ENCODE measurements at regions not wholly inside any gene's neighbourhood (a gene's known extent, or its start where the extent isn't known, plus 50 kb on each side); places are given as distances from the start of the nearest gene placed in this dataset.

DNA sequence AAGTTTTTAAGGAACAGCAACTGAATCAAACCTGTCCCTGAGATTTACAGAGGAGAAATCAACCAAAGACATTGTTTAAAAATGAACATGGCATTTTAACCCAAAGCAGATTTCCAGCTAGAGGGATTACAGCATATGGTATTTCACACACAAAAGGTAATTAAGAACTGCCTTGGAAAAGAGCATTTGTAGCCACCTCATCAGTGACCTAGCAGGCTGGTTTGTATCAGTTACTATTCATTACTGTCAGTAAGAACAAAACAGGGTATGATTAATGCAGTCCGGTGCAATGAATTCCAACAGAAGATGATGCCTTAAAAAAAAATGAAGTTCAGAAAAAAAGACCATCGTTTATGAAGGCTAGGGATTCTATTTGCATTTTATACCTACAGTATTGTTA, 219.9 kb downstream of the CHD9NB start:
- no peak for TF ChIP-seq EZH2 (IDR thresholded peaks at IDR 0.05)
- TF ChIP-seq, protein P1, sequence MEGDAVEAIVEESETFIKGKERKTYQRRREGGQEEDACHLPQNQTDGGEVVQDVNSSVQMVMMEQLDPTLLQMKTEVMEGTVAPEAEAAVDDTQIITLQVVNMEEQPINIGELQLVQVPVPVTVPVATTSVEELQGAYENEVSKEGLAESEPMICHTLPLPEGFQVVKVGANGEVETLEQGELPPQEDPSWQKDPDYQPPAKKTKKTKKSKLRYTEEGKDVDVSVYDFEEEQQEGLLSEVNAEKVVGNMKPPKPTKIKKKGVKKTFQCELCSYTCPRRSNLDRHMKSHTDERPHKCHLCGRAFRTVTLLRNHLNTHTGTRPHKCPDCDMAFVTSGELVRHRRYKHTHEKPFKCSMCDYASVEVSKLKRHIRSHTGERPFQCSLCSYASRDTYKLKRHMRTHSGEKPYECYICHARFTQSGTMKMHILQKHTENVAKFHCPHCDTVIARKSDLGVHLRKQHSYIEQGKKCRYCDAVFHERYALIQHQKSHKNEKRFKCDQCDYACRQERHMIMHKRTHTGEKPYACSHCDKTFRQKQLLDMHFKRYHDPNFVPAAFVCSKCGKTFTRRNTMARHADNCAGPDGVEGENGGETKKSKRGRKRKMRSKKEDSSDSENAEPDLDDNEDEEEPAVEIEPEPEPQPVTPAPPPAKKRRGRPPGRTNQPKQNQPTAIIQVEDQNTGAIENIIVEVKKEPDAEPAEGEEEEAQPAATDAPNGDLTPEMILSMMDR (IDR thresholded peaks at IDR 0.05) = no peak
- TF ChIP-seq EZH2phosphoT487 (IDR thresholded peaks at IDR 0.05) = no peak

All from neural progenitor cell (in vitro differentiated cells).